ENCODE measurements at regions not wholly inside any gene's neighbourhood (a gene's known extent, or its start where the extent isn't known, plus 50 kb on each side); places are given as distances from the start of the nearest gene placed in this dataset.

GRCh38 chr6:74115674-74116073, 419.7 kb downstream of the CD109 start:
- Histone ChIP-seq H3K4me1 (ENCODE audit: insufficient read depth, low read length) (no peaks in the 10 kb centered on the region), H3K36me3 (ENCODE audit: insufficient read depth, low read length) (no peaks in the 10 kb centered on the region), H3K79me2 (ENCODE audit: insufficient read depth, low read length) (no peaks in the 10 kb centered on the region), H3K9me3 (ENCODE audit: insufficient read depth, low read depth, low read length) (no peaks in the 10 kb centered on the region), H3K4me3 (ENCODE audit: insufficient read depth, low read depth, low read length) (no peak overlapping the region), H3K27me3 (ENCODE audit: insufficient read depth, low read length) (no peaks in the 10 kb centered on the region), H3K9ac (ENCODE audit: low read length) (no peak overlapping the region), H4K20me1 (ENCODE audit: insufficient read depth, low read length) (no peaks in the 10 kb centered on the region), H2AFZ (ENCODE audit: low read depth, low read length) (no peak overlapping the region), H3K27ac (ENCODE audit: low read depth, low read length) (no peak overlapping the region), H3K4me2 (ENCODE audit: low read length) (no peak overlapping the region)
- DNase-seq (ENCODE audit: low read depth) (no peak), FAIRE-seq (no peak)
- Mint-ChIP-seq H3K4me3 (ENCODE audit: unreplicated experiment) (no peak overlapping the region), H3K27ac (ENCODE audit: unreplicated experiment) (no peak overlapping the region), H3K9me3 (ENCODE audit: unreplicated experiment) (peaks cover 3% of the 10 kb centered on the region), H3K36me3 (ENCODE audit: low read depth, unreplicated experiment) (no peaks in the 10 kb centered on the region), H3K4me1 (ENCODE audit: low read depth, unreplicated experiment) (peaks cover 14% of the 10 kb centered on the region), H3K27me3 (ENCODE audit: low read depth, unreplicated experiment) (no peaks in the 10 kb centered on the region)
- TF ChIP-seq CTCF (IDR thresholded peaks at IDR 0.05; ENCODE audit: insufficient read depth, low read depth, low read length) = no peak
- no peak for TF ChIP-seq EZH2 (IDR thresholded peaks at IDR 0.05; ENCODE audit: insufficient read depth, low read length)

- H3K27me3 ChIP-seq (ENCODE audit: insufficient read depth, low read length) = no peaks in the 10 kb centered on the region
- H3K36me3 ChIP-seq (ENCODE audit: insufficient read depth, low read length) = no peaks in the 10 kb centered on the region
- no peak overlapping the region for H3K4me2 ChIP-seq (ENCODE audit: low read length)
- H3K9me3 Mint-ChIP-seq (ENCODE audit: unreplicated experiment) = no peaks in the 10 kb centered on the region
- H2AFZ ChIP-seq (ENCODE audit: low read depth, low read length) = no peak overlapping the region
- no peak overlapping the region for H3K9ac ChIP-seq (ENCODE audit: low read length)
- H4K20me1 ChIP-seq (ENCODE audit: insufficient read depth, low read length) = no peaks in the 10 kb centered on the region
- H3K27ac Mint-ChIP-seq (ENCODE audit: unreplicated experiment) = peak overlapping the region; percentile 44
- no peak overlapping the region for H3K27ac ChIP-seq (ENCODE audit: low read depth, low read length)
- H3K79me2 ChIP-seq (ENCODE audit: insufficient read depth, low read length) = no peaks in the 10 kb centered on the region
- no peaks in the 10 kb centered on the region for H3K9me3 ChIP-seq (ENCODE audit: insufficient read depth, low read depth, low read length)
- H3K4me1 Mint-ChIP-seq (ENCODE audit: low read depth, unreplicated experiment) = peaks cover 14% of the 10 kb centered on the region
- no peak for DNase-seq (ENCODE audit: low read depth)
- no peak overlapping the region for H3K4me3 Mint-ChIP-seq (ENCODE audit: unreplicated experiment)
- no peak for FAIRE-seq
- no peak overlapping the region for H3K4me3 ChIP-seq (ENCODE audit: insufficient read depth, low read depth, low read length)
- TF ChIP-seq EZH2 (IDR thresholded peaks at IDR 0.05; ENCODE audit: insufficient read depth, low read length) = no peak
- TF ChIP-seq CTCF (IDR thresholded peaks at IDR 0.05; ENCODE audit: insufficient read depth, low read depth, low read length) = no peak
- H3K36me3 Mint-ChIP-seq (ENCODE audit: low read depth, unreplicated experiment) = no peaks in the 10 kb centered on the region
- no peaks in the 10 kb centered on the region for H3K27me3 Mint-ChIP-seq (ENCODE audit: low read depth, unreplicated experiment)
- H3K4me1 ChIP-seq (ENCODE audit: insufficient read depth, low read length) = no peaks in the 10 kb centered on the region
Measured at GRCh38 chr6:74114428-74114827, 418.4 kb downstream of the CD109 start.

GRCh38 chr6:74113901-74114300, 417.9 kb downstream of the CD109 start:
- no peak overlapping the region for H3K4me3 Mint-ChIP-seq (ENCODE audit: unreplicated experiment)
- DNase-seq (ENCODE audit: low read depth) = no peak
- H3K27me3 Mint-ChIP-seq (ENCODE audit: low read depth, unreplicated experiment) = no peaks in the 10 kb centered on the region
- Histone ChIP-seq H3K9ac (ENCODE audit: low read length) (no peak overlapping the region), H3K79me2 (ENCODE audit: insufficient read depth, low read length) (no peaks in the 10 kb centered on the region), H4K20me1 (ENCODE audit: insufficient read depth, low read length) (no peaks in the 10 kb centered on the region), H3K4me2 (ENCODE audit: low read length) (no peak overlapping the region), H3K36me3 (ENCODE audit: insufficient read depth, low read length) (no peaks in the 10 kb centered on the region), H3K9me3 (ENCODE audit: insufficient read depth, low read depth, low read length) (no peaks in the 10 kb centered on the region), H2AFZ (ENCODE audit: low read depth, low read length) (no peak overlapping the region), H3K4me1 (ENCODE audit: insufficient read depth, low read length) (no peaks in the 10 kb centered on the region), H3K27ac (ENCODE audit: low read depth, low read length) (no peak overlapping the region), H3K27me3 (ENCODE audit: insufficient read depth, low read length) (no peaks in the 10 kb centered on the region), H3K4me3 (ENCODE audit: insufficient read depth, low read depth, low read length) (no peak overlapping the region)
- peak overlapping the region; percentile 58 for H3K27ac Mint-ChIP-seq (ENCODE audit: unreplicated experiment)
- FAIRE-seq = no peak
- TF ChIP-seq EZH2 (IDR thresholded peaks at IDR 0.05; ENCODE audit: insufficient read depth, low read length) (no peak), CTCF (IDR thresholded peaks at IDR 0.05; ENCODE audit: insufficient read depth, low read depth, low read length) (no peak)
- H3K4me1 Mint-ChIP-seq (ENCODE audit: low read depth, unreplicated experiment) = peaks cover 14% of the 10 kb centered on the region
- no peaks in the 10 kb centered on the region for H3K36me3 Mint-ChIP-seq (ENCODE audit: low read depth, unreplicated experiment)
- no peaks in the 10 kb centered on the region for H3K9me3 Mint-ChIP-seq (ENCODE audit: unreplicated experiment)

All from astrocyte (in vitro differentiated cells and primary cell).